ENCODE measurements at regions not wholly inside any gene's neighbourhood (a gene's known extent, or its start where the extent isn't known, plus 50 kb on each side); places are given as distances from the start of the nearest gene placed in this dataset.

GRCh38 chr11:79957702-79958101 lies 516.9 kb upstream of the TENM4 start:
- TF ChIP-seq EZH2 (IDR thresholded peaks at IDR 0.05; ENCODE audit: borderline replicate concordance, low read length) = no peak
- TF ChIP-seq CTCF (conservative IDR thresholded peaks at IDR 0.05 in 1 of 2, IDR thresholded peaks at IDR 0.05 in 1 of 2; ENCODE audit: extremely low read depth in 1 of 2, insufficient read depth in 1 of 2, low read depth in 1 of 2, low read length in 2 of 2) = no peak

Measured in mammary epithelial cell (primary cell).